CD4-positive, CD25-positive, alpha-beta regulatory T cell (primary cell): ENCODE measurements at regions not wholly inside any gene's neighbourhood (a gene's known extent, or its start where the extent isn't known, plus 50 kb on each side); places are given as distances from the start of the nearest gene placed in this dataset.
"Not testable (repeated sequence)": the region's sequence is repeated elsewhere in the genome, so short reads cannot be mapped to it uniquely, and the experiment has no call there.

ENCODE experiments used
- ATAC-seq, 2 donors: fragments of 150-1000 bp; cut with Tn5 transposase; one replicate each; pipeline ENCODE4 v1.10.0; 2021; ENCODE audit warnings: low read depth in 2 of 2, moderate number of reproducible peaks in 2 of 2, moderate library complexity in 1 of 2
- DNase-seq, 3 donors: peaks; one replicate each; pipeline versions ENCODE4 v3.0.0 to v3.0.0-alpha.2; 2012 to 2022; ENCODE audit warnings: mixed read lengths in 1 of 3
- H3K27ac ChIP-seq: one replicate; pipeline ENCODE4 v1.7.0; 2013; ENCODE audit warnings: mild to moderate bottlenecking, low read length; ENCODE audit not compliant: insufficient read depth, poor library complexity, severe bottlenecking
- H3K27me3 ChIP-seq: one replicate; pipeline ENCODE4 v1.7.0; 2013; ENCODE audit warnings: low read length; ENCODE audit not compliant: control insufficient read depth, insufficient read depth
- H3K36me3 ChIP-seq: one replicate; pipeline ENCODE4 v1.7.0; 2013; ENCODE audit warnings: mild to moderate bottlenecking, low read length, moderate library complexity; ENCODE audit not compliant: control insufficient read depth, insufficient read depth
- H3K4me1 ChIP-seq: 2 replicates; pipeline ENCODE4 v1.7.0; 2013; ENCODE audit warnings: mild to moderate bottlenecking, low read length; ENCODE audit not compliant: insufficient read depth, control insufficient read depth, poor library complexity, severe bottlenecking
- H3K4me3 ChIP-seq: one replicate; pipeline ENCODE4 v1.7.0; 2013; ENCODE audit warnings: low read depth, mild to moderate bottlenecking, low read length, moderate library complexity
- H3K9me3 ChIP-seq, 2 experiments: 1 replicate in 1 of 2; 2 replicates in 1 of 2; pipeline ENCODE4 v1.7.0; 2013; ENCODE audit warnings: low read length in 2 of 2, mild to moderate bottlenecking in 1 of 2, moderate library complexity in 1 of 2; ENCODE audit not compliant: control insufficient read depth in 2 of 2
- H3K27ac Mint-ChIP-seq, 3 donors: one replicate each; pipeline ENCODE4 v1.8.0; 2020 to 2022; ENCODE audit warnings: mild to moderate bottlenecking in 3 of 3, mixed read lengths in 3 of 3, moderate library complexity in 2 of 3
- H3K27me3 Mint-ChIP-seq: one replicate; pipeline ENCODE4 v1.8.0; 2022; ENCODE audit warnings: mild to moderate bottlenecking, mixed read lengths
- H3K36me3 Mint-ChIP-seq: one replicate; pipeline ENCODE4 v1.8.0; 2020; ENCODE audit warnings: mixed read lengths
- H3K4me1 Mint-ChIP-seq, 4 donors: one replicate each; pipeline ENCODE4 v1.8.0; 2020 to 2022; ENCODE audit warnings: mixed read lengths in 4 of 4, mild to moderate bottlenecking in 1 of 4
- H3K4me3 Mint-ChIP-seq, 4 donors: one replicate each; pipeline ENCODE4 v1.8.0; 2020 to 2022; ENCODE audit warnings: mild to moderate bottlenecking in 4 of 4, mixed read lengths in 4 of 4, moderate library complexity in 3 of 4
- H3K9me3 Mint-ChIP-seq, 7 donors: one replicate each; pipeline ENCODE4 v1.8.0; 2020 to 2022; ENCODE audit warnings: mixed read lengths in 7 of 7, mild to moderate bottlenecking in 3 of 7, moderate library complexity in 2 of 7

- H3K27me3 Mint-ChIP-seq: peaks cover 6% of the 10 kb centered on the region
- ATAC-seq (no peak), DNase-seq (no peak)
- H3K36me3 ChIP-seq: no peaks in the 10 kb centered on the region
- no peaks in the 10 kb centered on the region for H3K9me3 ChIP-seq
- no peak overlapping the region for H3K4me3 Mint-ChIP-seq
- H3K9me3 Mint-ChIP-seq: peaks cover 0 to 6% (median 0%) of the 10 kb centered on the region in 7 donors
- H3K27ac ChIP-seq: no peak overlapping the region
- H3K4me3 ChIP-seq: no peak overlapping the region
- H3K27me3 ChIP-seq: no peaks in the 10 kb centered on the region
- H3K36me3 Mint-ChIP-seq: peaks cover 3% of the 10 kb centered on the region
- H3K4me1 Mint-ChIP-seq: peaks cover 0 to 3% (median 1%) of the 10 kb centered on the region in 4 donors
- no peak overlapping the region for H3K27ac Mint-ChIP-seq
- H3K4me1 ChIP-seq: no peaks in the 10 kb centered on the region
Measured at GRCh38 chr2:193462411-193462810, 1267.7 kb upstream of the TMEFF2 start.

DNA sequence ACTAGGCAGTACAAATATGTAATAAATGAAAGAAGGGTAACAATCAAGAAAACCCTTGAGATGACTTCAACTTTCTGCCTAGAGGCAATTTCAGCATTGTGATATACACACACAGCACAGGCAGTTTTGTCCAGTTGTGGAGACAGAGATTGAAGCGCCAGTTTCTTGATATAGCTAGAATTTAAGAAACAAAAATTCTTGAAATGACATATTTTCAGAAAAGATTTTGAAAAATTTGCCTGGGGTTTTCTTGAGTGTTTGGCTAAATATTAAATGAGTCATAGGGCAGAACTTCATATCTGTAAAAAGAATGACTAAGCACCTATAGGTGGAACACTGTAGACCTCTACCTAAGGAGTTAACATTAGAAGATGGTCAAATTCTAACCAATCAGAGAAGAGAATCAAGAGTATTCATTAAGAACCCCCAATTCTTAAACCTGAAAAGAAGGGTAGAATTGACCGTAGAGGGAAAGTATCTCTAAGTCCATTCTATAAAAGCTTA lies 1266.8 kb upstream of the TMEFF2 start:
- Histone ChIP-seq H3K27ac (no peak overlapping the region), H3K27me3 (no peaks in the 10 kb centered on the region), H3K4me3 (no peak overlapping the region), H3K36me3 (no peaks in the 10 kb centered on the region), H3K9me3 (no peaks in the 10 kb centered on the region), H3K4me1 (no peaks in the 10 kb centered on the region)
- peaks cover 0 to 6% (median 2%) of the 10 kb centered on the region in 7 donors for H3K9me3 Mint-ChIP-seq
- H3K27me3 Mint-ChIP-seq: peaks cover 6% of the 10 kb centered on the region
- ATAC-seq (no peak), DNase-seq (no peak)
- no peak overlapping the region for H3K4me3 Mint-ChIP-seq
- peaks cover 3% of the 10 kb centered on the region for H3K36me3 Mint-ChIP-seq
- H3K4me1 Mint-ChIP-seq: no peaks in the 10 kb centered on the region
- H3K27ac Mint-ChIP-seq: no peak overlapping the region

DNA sequence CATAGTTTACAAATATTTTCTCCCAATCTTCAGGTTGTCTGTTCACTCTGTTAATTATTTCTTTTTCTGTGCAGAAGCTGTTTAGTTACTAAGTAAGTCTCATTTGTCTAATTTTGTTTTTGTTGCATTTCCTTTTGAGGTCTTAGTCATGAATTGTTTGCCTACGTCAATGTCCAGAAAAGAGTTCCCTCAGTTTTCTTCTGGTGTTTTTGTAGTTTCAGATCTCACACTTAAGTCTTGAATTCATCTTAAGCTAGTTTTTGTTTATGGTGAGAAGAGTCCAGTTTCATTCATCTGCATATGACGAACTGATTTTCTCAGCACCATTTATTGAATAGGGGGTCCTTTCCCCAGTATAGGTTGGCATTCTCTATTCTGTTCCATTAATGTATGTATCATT lies 1252.2 kb upstream of the TMEFF2 start:
- Mint-ChIP-seq H3K4me3 (no peak overlapping the region), H3K27ac (no peak overlapping the region), H3K27me3 (no peaks in the 10 kb centered on the region), H3K9me3 (peaks cover 0 to 8% (median 0%) of the 10 kb centered on the region in 7 donors), H3K4me1 (no peaks in the 10 kb centered on the region), H3K36me3 (no peaks in the 10 kb centered on the region)
- Histone ChIP-seq H3K36me3 (no peaks in the 10 kb centered on the region), H3K27ac (no peak overlapping the region), H3K4me1 (no peaks in the 10 kb centered on the region), H3K9me3 (no peaks in the 10 kb centered on the region), H3K4me3 (no peak overlapping the region), H3K27me3 (no peaks in the 10 kb centered on the region)
- no peak for ATAC-seq
- no peak for DNase-seq

- Mint-ChIP-seq H3K9me3 (peaks cover 0 to 3% (median 0%) of the 10 kb centered on the region in 7 donors), H3K27ac (no peak overlapping the region), H3K36me3 (no peaks in the 10 kb centered on the region), H3K4me1 (no peaks in the 10 kb centered on the region), H3K4me3 (no peak overlapping the region), H3K27me3 (no peaks in the 10 kb centered on the region)
- H3K9me3 ChIP-seq: no peaks in the 10 kb centered on the region
- no peaks in the 10 kb centered on the region for H3K27me3 ChIP-seq
- H3K27ac ChIP-seq: no peak overlapping the region
- no peaks in the 10 kb centered on the region for H3K4me1 ChIP-seq
- no peaks in the 10 kb centered on the region for H3K36me3 ChIP-seq
- ATAC-seq (no peak), DNase-seq (no peak)
- H3K4me3 ChIP-seq: no peak overlapping the region
Measured at GRCh38 chr2:193442293-193442692, 1247.6 kb upstream of the TMEFF2 start.

DNA sequence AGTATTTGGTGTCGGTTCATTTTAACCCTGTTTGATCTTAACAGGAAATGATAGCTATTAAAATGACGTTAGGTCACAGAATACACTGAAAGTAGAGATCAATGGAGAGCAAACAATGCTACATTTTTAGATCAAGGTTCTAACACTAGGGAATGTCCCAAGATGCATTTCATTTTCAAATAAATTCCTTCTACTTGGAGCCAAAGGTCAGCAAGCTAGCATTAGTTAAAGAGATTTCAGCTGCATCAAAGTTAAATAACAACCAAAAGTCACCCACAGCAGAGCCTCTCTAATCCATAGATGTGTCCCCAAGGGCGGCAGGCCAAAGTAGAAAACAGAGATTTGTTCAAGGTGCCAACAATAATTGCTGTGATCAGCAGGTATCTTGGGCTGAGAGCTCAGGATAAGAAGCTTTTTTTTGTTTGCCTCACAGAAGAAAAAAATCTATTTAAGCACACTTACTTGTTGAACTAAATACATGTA lies 1233.6 kb upstream of the TMEFF2 start:
- no peaks in the 10 kb centered on the region for H3K4me1 Mint-ChIP-seq
- no peaks in the 10 kb centered on the region for H3K36me3 Mint-ChIP-seq
- Histone ChIP-seq H3K36me3 (no peaks in the 10 kb centered on the region), H3K27ac (no peak overlapping the region), H3K9me3 (no peaks in the 10 kb centered on the region), H3K27me3 (no peaks in the 10 kb centered on the region), H3K4me3 (no peak overlapping the region), H3K4me1 (no peaks in the 10 kb centered on the region)
- peaks cover 0 to 5% (median 0%) of the 10 kb centered on the region in 7 donors for H3K9me3 Mint-ChIP-seq
- H3K27ac Mint-ChIP-seq: no peak overlapping the region
- ATAC-seq (no peak), DNase-seq (no peak)
- H3K27me3 Mint-ChIP-seq: no peaks in the 10 kb centered on the region
- H3K4me3 Mint-ChIP-seq: no peak overlapping the region

GRCh38 chr2:193412368-193412767 lies 1217.6 kb upstream of the TMEFF2 start:
- not testable (repeated sequence) for H3K9me3 ChIP-seq, H3K27ac ChIP-seq, H3K4me1 ChIP-seq, H3K4me3 ChIP-seq, H3K4me3 Mint-ChIP-seq, H3K36me3 ChIP-seq, H3K4me1 Mint-ChIP-seq, H3K27me3 Mint-ChIP-seq, H3K36me3 Mint-ChIP-seq, H3K27ac Mint-ChIP-seq, ATAC-seq, H3K27me3 ChIP-seq, DNase-seq
- peaks cover 0 to 14% (median 5%) of the 10 kb centered on the region in 7 donors for H3K9me3 Mint-ChIP-seq

DNA sequence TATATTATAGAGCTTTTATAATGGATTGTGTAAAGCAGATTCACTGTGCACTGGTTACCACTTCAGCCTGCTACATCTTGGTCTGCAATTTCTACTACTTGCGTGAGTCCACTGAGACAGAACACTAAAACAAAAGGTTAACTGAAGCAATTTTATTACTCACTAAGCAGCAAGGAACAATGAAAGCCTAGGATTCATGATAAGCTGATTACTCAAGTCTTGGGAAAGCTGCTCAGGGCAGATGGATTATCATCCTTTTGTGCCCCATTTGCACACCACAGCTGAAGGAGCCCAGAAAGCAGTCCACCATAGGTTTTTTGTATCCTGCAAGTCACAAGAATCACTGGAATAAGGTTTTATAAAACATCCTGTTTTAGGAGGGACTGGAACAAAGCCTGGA lies 1215.2 kb upstream of the TMEFF2 start:
- H3K27ac ChIP-seq: no peak overlapping the region
- no peak for ATAC-seq
- H3K27me3 ChIP-seq: no peaks in the 10 kb centered on the region
- H3K4me1 ChIP-seq: no peaks in the 10 kb centered on the region
- no peaks in the 10 kb centered on the region for H3K36me3 ChIP-seq
- Mint-ChIP-seq H3K27ac (no peak overlapping the region), H3K27me3 (no peaks in the 10 kb centered on the region), H3K4me3 (no peak overlapping the region), H3K4me1 (no peaks in the 10 kb centered on the region), H3K9me3 (peaks cover 0 to 7% (median 4%) of the 10 kb centered on the region in 7 donors), H3K36me3 (no peaks in the 10 kb centered on the region)
- no peaks in the 10 kb centered on the region for H3K9me3 ChIP-seq
- H3K4me3 ChIP-seq: no peak overlapping the region
- no peak for DNase-seq

- Mint-ChIP-seq H3K27me3 (no peaks in the 10 kb centered on the region), H3K27ac (no peak overlapping the region), H3K9me3 (peaks cover 0 to 1% (median 0%) of the 10 kb centered on the region in 7 donors), H3K4me1 (no peaks in the 10 kb centered on the region), H3K4me3 (no peak overlapping the region), H3K36me3 (no peaks in the 10 kb centered on the region)
- H3K4me3 ChIP-seq: no peak overlapping the region
- H3K9me3 ChIP-seq: no peaks in the 10 kb centered on the region
- no peak overlapping the region for H3K27ac ChIP-seq
- H3K4me1 ChIP-seq: no peaks in the 10 kb centered on the region
- no peaks in the 10 kb centered on the region for H3K36me3 ChIP-seq
- ATAC-seq: no peak
- DNase-seq: no peak
- no peaks in the 10 kb centered on the region for H3K27me3 ChIP-seq
Measured at GRCh38 chr2:193382583-193382982, 1187.8 kb upstream of the TMEFF2 start.
